SH-SY5Y (cell line): ENCODE measurements at regions not wholly inside any gene's neighbourhood (a gene's known extent, or its start where the extent isn't known, plus 50 kb on each side); places are given as distances from the start of the nearest gene placed in this dataset.

Experiments used
- GATA2 ChIP-seq: IDR thresholded peaks from 2 replicates; pipeline ENCODE4 v1.6.1; 2011; ENCODE audit warnings: mild to moderate bottlenecking, low read depth, low read length
- GATA3 ChIP-seq: IDR thresholded peaks from 2 replicates; pipeline ENCODE4 v1.6.1; 2011; ENCODE audit warnings: low read depth, mild to moderate bottlenecking, low read length, moderate library complexity

DNA sequence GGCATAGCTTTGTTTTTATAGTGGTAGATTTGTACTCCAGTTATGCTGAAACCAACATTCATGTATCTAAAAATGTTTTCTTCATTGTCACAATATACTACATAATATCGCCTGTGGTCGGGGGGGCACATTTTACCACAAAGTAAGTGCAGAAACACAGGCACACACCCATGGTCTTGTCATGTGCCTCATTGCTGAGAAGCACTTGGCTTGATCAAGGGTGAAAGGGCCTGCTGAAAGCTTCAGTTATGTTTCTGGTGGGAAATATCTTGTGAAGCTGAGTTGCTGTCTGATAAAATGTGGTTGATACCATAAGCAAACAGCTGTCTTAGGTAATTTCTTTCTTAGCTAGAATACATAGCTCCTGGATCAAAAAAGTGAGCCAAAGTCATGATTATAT is 393.1 kb downstream of the MAN2A1 start:
- no peak for TF ChIP-seq GATA3
- TF ChIP-seq GATA2 = no peak

DNA sequence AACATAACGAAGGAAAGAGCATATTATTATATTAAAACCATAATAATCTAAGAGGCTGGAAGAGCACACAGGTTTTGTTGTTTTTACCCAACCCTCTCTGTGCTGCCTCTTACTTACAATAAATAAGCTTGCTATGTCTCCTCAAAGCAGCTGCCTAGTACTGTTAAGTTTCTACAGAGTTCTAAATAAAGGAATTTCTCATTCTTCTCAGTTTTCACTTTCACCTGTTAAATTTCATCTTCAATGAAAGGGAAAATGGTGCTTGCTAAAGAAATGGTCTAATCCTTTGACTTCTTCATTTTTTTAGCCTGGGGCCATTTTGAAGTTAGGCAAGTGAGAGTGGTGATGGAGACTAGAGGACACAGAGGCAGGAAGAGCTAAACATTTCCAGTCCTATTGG is 396.1 kb downstream of the MAN2A1 start:
- TF ChIP-seq GATA3 = no peak
- no peak for TF ChIP-seq GATA2

DNA sequence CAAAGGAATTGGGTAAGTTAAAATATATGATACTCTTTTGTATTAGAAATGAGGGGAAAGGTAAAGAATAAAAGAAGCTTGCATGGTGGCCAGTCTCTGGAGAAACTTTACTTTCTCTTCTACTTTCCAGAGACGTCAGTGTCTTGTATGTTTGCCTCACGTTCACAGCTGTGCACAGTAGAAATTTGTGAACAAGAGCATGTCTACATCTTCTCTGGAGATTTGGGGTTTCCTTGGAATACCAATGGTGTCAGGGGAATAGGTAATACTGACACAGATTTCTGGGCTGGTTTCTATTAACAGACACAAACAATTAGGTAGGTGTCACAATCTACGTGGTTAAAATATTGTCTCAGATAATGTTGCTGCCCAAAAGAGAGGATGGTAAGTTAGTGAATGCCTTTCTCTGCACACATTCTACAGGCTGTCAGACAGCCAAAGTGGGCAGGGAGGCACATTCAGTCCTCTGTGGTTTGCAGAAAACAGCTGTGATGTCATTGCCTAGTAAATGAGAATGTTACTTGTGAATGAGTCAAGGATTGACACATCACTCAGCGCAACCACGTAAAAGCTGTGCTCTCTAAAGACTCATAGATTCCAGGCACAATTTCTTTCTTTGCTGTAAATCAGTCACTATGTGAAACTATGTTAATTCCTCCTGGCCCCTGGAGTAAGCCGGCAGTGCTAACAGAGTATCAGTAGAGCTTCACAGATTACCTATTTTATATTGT is 397.1 kb downstream of the MAN2A1 start:
- TF ChIP-seq GATA2 (no peak), GATA3 (no peak)

DNA sequence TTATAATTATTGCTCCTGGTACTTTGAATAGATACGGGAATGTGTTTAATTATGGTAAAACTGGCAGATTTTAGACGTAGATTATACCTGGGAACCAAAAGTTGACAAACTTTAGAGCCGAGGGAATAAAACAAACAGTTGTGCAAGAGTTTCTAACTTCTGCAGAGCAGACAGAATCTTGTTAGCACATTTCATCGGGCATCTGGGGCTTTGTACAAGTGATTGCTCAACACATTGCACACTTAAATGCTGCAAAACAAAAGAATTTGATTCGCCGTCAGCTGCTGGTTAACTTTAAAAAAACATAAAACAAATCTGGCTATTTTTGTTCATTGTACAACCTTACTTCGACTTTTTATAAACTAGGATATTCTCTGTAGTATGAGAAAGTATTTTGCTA is 398.1 kb downstream of the MAN2A1 start:
- TF ChIP-seq GATA3 = no peak

DNA sequence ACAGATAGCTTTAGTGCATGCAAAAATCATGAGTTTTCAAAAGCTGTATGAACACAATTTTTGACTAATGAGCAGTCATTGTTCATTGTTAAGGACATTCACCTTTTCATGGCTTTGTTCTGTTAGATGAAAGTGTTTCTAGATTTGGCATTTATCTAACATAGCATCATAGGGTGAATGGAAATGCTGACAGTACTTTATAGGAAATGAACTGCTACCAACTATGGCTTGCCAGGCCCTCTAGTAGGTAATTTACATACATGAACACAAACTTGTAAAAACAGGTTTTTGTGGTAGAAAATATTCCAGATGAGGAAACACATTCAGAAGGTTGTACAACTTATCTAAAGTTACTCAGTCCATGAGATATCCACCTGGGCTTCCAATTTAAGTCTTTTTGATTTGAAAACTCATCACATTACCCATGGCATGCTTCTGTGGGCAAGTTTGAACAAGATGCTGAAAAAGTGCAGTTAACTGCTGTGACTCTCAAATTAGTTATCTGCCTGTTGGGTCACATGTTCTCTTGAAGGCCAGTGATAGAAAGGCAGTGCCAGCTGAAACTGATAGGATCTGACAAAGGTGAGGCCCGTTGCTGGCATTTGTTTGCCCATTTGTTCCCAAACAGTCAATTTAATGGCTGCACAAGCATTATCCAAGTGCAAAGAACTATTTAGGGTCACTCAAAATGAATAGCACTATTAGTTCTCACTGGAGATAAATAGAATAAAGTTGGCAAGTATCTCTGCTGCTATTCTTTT is 399.1 kb downstream of the MAN2A1 start:
- TF ChIP-seq GATA3 = no peak

DNA sequence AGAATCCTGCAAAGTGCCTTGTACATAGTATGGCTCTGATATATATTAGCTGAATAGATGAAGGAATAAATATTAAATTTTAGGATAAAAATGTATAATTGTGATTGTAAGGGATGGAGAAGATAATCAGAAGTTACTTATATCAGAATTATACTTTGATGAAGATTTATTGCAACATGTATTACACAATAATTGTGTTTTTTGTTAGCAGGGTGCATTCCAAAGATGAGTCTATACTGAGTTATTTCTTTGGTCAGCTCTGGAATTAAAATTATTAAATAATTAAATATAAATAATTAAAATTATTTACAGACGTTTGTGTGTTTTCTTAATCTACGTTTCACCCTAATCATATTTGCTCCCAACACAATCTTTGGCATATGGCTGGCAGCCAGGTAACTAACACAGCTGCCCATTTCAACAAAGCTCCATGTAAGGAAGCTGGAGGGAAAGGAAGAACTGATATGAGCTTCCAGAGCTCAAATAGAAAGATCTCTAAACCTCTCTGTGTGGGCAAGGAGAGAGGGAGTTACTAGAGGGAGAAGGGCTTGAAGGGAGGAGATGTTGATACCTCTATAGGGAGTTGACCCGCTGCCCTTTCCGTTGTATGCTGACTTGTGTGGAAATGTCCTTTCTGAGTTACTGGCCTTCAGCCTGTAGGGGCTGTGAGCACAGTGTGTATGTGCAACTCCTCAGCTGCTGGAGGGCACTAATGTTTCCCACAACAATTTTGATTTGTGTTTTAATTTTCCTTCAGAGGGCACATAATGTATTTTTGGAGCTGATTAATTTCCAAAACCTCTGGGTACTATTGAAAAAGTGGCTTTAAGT is 403.4 kb downstream of the MAN2A1 start:
- TF ChIP-seq GATA2 (no peak), GATA3 (no peak)

DNA sequence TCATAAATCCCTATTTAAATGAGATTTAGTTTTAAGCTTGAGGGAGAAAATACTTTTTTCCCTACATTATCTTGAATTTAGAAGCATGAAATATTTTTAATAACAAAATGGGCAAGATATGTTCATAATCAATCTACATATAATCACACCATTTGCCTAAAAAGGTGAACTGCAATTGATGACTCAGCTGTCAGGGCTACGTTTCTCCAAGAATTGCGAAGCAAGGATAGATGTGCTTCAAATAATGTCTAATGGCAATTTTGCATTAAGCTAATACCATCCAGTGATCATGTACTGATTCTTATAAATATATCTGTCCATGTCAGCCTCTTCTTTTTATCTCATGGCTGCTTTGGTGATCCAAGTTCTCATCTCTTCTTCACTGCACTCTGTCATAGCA is 404.4 kb downstream of the MAN2A1 start:
- TF ChIP-seq GATA3 (no peak), GATA2 (no peak)

DNA sequence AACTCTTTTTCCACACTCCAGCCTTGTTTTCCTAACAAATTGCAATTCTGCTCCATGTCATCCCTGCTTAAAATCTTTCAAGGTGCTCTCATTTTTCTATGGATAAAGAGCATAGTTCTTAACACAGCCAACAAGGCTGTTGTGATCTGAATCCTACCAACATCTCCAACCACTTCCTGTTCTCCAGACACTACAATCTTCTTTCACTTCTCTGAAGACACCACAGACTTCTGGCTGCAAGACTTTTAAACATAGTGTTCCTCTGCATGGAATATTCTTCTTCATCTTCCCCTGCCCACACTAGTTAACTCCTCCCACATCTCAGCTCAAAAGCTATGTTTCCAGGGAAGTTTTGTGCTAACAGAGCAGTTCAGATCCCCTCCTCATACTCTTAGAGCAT is 404.8 kb downstream of the MAN2A1 start:
- no peak for TF ChIP-seq GATA2
- no peak for TF ChIP-seq GATA3

DNA sequence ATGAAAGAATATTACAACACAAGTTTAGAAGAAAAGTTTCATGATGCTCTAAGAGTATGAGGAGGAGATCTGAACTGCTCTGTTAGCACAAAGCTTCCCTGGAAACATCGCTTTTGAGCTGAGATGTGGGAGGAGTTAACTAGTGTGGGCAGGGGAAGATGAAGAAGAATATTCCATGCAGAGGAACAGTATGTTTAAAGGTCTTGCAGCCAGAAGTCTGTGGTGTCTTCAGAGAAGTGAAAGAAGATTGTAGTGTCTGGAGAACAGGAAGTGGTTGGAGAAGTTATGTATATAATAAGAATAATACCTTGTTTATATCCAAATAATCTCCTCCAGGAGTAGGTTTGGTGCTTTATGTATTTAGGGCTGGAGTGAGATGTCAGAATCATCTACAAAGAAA is 406.7 kb downstream of the MAN2A1 start:
- TF ChIP-seq GATA3 = no peak
- TF ChIP-seq GATA2 = no peak

DNA sequence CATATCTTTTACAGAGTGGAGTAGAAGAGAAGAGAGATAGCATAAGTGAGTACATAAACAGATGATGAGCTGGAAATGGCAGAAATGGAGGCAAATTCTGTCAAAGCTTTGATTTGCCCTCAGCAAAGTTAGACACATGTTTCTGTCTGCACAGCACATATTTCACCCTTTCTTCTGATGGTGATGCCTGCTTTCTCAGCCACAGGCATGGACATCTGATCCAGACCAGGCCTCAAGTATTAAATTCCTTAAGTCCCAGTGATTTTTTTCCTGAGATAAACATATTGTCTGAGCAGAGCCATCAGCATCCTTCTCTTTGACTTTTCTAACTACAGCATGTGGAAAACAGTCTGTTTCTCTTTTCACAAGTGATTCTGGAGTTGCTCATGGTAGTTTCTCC is 409.8 kb downstream of the MAN2A1 start:
- TF ChIP-seq GATA2 (no peak), GATA3 (no peak)

DNA sequence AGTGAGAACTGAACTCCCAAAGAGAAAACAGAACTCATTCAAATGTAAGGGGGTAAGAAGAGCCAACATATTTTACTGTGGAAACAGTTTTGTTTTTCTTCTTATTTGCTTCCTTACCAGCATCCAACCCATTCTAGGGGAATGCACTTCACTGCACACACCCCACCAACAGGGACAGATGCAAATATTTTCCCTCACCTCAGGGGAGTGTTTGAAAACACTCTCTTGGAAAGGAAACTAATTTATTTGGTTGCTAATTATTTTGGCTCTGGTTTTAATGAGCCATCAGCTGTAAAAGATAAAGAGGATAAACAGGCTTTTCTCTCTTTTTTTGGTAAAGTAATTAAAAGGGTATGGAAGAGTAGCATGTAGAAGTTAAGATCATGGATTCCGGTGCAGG is 413.4 kb downstream of the MAN2A1 start:
- TF ChIP-seq GATA2 = no peak
- no peak for TF ChIP-seq GATA3

DNA sequence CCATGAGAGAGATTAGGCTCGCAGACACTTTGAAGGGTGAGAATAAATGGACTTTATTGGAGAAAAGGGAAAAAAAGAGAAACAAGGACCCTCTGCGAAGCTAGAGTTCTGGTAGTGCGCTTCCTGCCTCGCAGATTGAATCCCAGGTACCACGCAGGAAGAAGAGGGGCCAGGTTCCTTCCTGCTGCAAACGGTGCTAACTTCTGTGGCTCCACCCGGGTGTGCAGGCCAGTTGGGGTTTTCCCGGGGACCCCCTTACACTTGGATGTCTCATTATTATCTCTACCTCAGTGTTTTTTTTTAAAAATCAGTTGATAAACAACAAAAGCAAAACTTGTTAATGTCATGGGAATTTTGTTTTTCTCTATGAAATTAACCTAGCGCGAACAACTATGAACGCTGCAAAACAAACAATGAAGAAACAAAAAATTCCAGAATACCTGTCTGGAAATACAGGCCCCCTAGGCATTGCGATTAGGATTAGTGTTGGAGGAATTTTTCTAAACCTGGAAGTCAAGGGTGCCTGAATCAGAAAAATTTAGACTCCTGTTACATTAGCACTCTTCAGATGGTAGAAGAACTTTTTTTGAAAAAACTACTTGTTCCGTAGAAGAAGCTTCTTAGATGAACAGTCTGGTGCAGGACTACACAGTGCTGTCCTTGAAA is 414.5 kb downstream of the MAN2A1 start:
- no peak for TF ChIP-seq GATA2
- TF ChIP-seq GATA3 = no peak

DNA sequence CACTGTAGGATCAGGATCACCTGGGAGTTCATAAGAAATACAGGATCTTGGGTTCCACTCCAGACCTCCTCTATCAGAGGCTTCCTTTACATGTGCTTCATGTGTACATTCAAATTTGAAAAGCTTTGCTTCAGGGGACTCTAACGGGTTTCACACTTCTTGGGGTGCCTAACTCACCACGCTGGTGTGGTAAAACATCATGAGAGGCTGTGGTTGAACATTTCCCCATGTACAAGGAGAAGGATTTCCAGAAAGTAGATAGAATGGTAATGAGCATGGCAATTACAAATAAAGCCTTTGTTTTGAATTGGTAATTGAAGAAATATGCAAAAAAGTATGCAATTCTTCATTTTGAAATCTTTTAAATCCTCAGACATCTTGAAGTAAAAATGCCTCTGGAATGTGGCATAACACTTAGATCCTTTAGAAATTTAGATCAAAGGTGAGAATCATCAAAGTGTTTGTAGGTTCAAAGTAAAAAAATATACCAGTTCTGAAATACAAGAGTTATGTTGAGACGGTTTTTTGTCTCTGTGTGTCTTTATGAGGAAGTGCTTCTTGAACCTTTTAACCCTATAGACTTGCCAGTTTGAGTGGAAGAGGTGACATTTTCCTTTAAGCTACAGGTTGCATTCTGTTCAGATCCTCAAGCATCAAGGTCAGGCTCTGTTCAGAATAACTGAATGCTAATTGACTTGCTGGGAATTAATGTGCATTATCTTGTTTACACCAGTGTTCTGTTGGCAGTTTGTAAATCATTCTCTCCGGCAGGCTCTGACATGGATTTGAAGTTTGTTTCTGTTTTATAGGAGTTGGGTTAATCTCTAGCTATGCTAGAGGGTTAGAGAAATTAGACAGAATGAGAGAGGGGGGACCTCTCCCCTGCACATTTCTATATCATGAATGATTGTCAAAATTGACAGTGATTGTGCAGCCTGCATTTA is 415.3 kb downstream of the MAN2A1 start:
- TF ChIP-seq GATA3 (no peak), GATA2 (no peak)
